GM10266 (cell line): ENCODE measurements at regions not wholly inside any gene's neighbourhood (a gene's known extent, or its start where the extent isn't known, plus 50 kb on each side); places are given as distances from the start of the nearest gene placed in this dataset.
A peak's percentile ranks its signal among the peaks of the same experiment; 100 is the strongest.
"Not testable (repeated sequence)": the region's sequence is repeated elsewhere in the genome, so short reads cannot be mapped to it uniquely, and the experiment has no call there.

Experiments used
- DNase-seq: peaks from one replicate; pipeline ENCODE4 v3.0.0; 2012; ENCODE audit errors: extremely low spot score
- TF ChIP-seq, protein P1 (sequence below): IDR thresholded peaks from 2 replicates; pipeline ENCODE4 v1.5.1; 2012; ENCODE audit warnings: mild to moderate bottlenecking, low read depth; ENCODE audit not compliant: control insufficient read depth, insufficient read depth; ENCODE audit errors: missing control alignments

DNA sequence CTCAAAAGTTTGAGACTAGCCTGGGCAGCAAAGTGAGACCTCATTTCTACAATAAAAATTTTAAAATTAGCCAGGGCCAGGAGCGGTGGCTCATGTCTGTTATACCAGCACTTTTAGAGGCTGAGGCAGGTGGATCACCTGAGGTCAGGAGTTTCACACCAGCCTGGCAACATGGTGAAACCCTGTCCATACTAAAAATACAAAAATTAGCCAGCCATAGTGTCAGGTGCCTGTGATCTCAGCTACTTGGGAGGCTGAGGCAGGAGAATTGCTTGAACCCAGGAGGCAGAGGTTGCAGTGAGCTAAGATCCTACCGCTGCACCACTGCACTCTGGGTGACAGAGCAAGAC is 85.1 kb upstream of the MAP4 start:
- not testable (repeated sequence) for DNase-seq

DNA sequence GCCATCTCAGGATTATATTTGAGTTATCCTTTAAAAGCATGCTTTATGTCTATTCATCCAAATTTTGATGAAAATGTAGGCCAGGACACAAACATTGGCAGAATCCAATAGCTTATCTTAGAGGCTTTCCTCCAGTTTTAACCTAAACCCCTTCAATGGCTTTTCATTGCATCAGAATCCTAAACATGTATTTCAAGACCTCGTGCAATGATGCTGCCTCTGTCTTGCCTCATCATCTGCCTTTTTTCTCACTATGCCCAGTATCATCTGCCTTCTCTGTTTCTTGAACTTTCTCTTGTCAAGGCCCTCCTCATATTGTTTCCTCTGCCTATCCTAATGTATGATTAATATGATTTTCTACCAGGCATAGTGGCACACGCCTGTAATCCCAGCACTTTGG is 76.1 kb upstream of the MAP4 start:
- no peak for DNase-seq
- TF ChIP-seq, protein P1, sequence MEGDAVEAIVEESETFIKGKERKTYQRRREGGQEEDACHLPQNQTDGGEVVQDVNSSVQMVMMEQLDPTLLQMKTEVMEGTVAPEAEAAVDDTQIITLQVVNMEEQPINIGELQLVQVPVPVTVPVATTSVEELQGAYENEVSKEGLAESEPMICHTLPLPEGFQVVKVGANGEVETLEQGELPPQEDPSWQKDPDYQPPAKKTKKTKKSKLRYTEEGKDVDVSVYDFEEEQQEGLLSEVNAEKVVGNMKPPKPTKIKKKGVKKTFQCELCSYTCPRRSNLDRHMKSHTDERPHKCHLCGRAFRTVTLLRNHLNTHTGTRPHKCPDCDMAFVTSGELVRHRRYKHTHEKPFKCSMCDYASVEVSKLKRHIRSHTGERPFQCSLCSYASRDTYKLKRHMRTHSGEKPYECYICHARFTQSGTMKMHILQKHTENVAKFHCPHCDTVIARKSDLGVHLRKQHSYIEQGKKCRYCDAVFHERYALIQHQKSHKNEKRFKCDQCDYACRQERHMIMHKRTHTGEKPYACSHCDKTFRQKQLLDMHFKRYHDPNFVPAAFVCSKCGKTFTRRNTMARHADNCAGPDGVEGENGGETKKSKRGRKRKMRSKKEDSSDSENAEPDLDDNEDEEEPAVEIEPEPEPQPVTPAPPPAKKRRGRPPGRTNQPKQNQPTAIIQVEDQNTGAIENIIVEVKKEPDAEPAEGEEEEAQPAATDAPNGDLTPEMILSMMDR = no peak

DNA sequence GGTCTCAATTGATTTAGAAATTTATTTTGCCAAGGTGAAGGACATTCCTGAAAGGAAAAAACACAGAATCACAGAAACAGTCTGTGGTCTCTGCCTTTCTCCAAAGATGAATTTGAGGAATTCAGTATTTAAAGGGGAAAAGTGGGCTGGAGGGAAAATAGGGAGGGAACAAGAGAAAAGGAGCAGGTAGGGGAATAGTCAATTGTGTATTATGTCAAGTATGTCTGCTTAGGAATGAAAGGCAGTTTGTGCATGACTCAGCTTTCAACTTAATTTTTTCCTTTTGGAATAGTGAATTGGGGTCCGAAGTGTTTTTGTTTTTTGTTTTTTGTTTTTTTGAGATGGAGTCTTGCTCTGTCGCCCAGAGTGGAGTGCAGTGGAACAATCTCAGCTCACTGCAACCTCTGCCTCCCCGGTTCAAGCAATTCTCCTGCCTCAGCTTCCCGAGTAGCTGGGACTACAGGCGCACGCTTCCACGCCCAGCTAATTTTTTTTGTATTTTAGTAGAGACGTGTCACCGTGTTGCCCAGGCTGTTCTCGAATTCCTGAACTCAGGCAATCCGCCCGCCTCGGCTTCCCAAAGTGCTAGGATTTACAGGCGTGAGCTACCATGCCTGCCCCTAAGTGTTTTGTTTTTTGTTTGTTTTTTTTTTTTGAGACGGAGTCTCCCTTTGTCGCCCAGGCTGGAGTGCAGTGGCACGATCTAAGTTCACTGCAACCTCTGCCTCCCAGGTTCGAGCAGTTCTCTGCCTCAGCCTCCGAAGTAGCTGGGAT is 74.1 kb upstream of the MAP4 start:
- no peak for DNase-seq
- TF ChIP-seq, protein P1 = no peak

DNA sequence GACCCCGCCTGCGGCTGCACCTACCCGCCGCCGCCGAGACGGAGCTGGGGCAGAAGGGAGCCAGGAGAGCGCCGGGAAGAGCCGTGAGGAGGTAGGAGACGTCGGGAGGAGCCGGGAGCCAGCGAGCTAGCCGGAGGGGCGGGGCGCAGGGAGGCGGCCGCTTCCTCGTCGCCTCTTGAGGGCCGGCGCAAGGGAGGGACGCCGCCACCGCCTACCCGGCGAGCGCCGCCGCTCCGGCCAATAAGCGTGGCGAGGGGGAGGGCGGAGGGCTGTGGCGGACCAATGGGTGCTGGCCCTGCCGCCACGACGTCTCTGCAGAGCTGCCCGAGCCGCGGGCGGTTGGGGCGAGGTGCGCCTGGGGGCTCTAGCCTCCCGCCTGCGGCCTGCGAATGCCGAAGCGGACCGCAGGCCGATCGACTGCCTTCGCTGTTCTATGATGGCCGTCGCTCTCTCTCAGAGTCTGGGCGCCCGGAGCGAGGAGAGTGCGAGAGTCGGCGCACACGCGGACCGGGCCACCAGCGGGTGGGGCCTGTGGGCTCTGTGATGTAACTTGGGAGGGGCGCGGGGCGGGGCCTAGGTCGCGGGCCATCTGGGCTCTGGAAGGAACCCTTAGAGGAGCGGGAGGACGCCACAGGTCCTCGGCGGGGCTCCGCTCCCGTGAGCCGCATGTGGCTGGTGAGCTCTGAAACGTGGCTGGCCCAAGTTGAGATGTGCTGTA is 72.7 kb upstream of the MAP4 start:
- TF ChIP-seq, protein P1 = no peak
- peak; percentile 95 for DNase-seq

DNA sequence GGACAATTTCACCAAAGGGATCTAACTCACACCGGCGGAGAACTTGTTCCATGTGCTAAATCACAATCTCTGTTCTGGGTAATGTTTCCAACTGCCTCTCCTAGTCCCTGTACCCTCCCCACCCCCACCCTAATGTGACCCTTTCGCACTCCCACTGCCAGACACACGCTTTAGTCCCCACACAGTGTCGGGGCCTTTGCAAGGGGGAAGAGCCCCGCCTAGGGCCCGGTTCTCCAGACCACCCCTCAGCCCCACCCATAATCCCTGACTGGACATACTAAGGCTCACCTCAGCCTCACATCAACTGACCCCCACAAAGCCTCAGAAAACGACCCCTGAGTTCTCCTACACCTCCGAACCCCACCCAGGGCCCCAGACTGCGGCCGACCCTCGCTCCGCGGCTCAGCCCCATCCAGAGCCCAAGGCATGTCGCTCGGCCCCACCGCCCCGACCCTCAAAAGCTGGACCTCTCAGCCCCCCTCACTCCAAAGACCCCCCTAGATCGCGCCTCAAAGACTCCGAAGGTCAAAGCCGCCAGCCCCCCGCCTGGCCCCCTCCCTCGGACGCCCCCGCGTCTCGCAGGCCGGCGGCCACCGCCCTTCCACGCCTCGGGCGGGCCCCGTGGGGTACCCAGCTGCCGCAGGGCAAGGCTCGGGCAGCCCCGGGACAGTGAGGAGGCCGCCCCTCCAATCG is 72.0 kb upstream of the MAP4 start:
- DNase-seq = no peak
- TF ChIP-seq, protein P1 = no peak

DNA sequence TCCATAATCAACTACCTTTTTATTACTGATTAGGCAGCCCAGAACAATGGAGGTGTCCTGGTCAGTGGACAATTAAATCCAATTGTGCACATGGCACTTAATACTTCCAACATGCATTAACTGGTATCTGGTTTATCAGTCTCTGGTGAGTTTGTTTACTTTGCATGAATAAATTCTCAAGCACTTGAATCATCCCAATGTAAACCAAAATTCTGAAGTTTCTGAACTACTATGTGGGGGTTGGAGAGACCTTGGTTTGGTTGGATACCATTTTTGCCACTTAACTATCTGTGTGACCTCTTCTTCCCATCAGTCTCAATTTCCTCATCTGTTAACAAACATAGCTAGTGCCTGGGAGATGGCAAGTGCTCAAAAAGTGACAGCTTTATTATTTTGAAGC is 70.5 kb upstream of the MAP4 start:
- no peak for DNase-seq
- TF ChIP-seq, protein P1 = no peak

DNA sequence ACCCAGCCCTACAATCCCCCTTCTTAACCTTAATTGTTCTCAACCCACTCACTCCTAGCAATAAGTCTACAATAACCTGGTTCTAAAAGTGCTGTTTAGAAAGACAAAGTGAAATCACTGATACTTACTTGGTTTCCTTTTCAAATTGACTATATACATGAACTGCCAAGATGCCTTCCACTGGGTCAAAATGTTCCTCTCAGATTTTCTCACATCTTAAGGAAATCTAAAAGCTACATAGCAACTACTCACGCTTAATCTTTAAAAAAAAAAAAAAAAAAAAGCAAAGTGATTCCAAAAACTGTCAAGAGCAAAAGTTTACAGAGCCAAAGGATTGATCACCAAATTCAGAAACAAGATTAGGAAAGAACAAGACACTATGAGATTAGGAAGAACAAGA is 68.7 kb upstream of the MAP4 start:
- TF ChIP-seq, protein P1 = no peak
- DNase-seq = peak; percentile 40
